Endothelial cell of umbilical vein (primary cell): ENCODE measurements at regions not wholly inside any gene's neighbourhood (a gene's known extent, or its start where the extent isn't known, plus 50 kb on each side); places are given as distances from the start of the nearest gene placed in this dataset.

ENCODE experiments used
- BruUV-seq: library from RNA; stranded (reverse); fragments of 400-500 nt; replicated peaks from 2 replicates; lab custom pipeline; 2021; lab: Mats Ljungman, UMichigan
- CTCF ChIA-PET: fragments of 300-600, 350-600 bp; sonication (Branson Sonifier 250); formaldehyde crosslinking; loops from one replicate; lab custom pipeline; 2021; ENCODE audit warnings: antibody characterized with exemption, inconsistent platforms; lab: Charles Lee
- POLR2A ChIA-PET: fragments of 300-600, 350-600 bp; sonication (Branson Sonifier 250); formaldehyde crosslinking; loops from one replicate; lab custom pipeline; 2021; ENCODE audit warnings: antibody characterized with exemption, inconsistent platforms; lab: Charles Lee
- DNase-seq: peaks from one replicate; pipeline ENCODE4 v3.0.0-alpha.2; 2011; ENCODE audit warnings: low read depth, low spot score
- FAIRE-seq: peaks from 2 replicates; lab custom pipeline; 2011; peaks lifted over from hg19 to GRCh38; lab: Jason Lieb, UNC
- H2AFZ ChIP-seq: 2 replicates; pipeline ENCODE4 v1.6.0; 2012; ENCODE audit warnings: low read depth, low read length, control low read depth, inconsistent platforms
- H3K27ac ChIP-seq: 2 replicates; pipeline ENCODE4 v1.5.1; 2011; ENCODE audit warnings: low read depth, mild to moderate bottlenecking, control low read depth, low read length, moderate library complexity; ENCODE audit not compliant: insufficient read depth
- H3K27me3 ChIP-seq, 2 experiments: 2 replicates each; pipeline versions ENCODE4 v1.6.0 to v1.6.1; 2011; ENCODE audit warnings: low read length in 2 of 2, mixed read lengths in 1 of 2; ENCODE audit not compliant: control insufficient read depth in 2 of 2, insufficient read depth in 2 of 2
- H3K36me3 ChIP-seq, 2 experiments: 2 replicates in 1 of 2; 3 replicates in 1 of 2; pipeline ENCODE4 v1.5.1; 2011; ENCODE audit warnings: low read length in 2 of 2, mild to moderate bottlenecking in 1 of 2, moderate library complexity in 1 of 2; ENCODE audit not compliant: control insufficient read depth in 2 of 2, insufficient read depth in 2 of 2; ENCODE audit errors: extremely low read depth in 1 of 2
- H3K4me1 ChIP-seq: 3 replicates; pipeline ENCODE4 v1.5.1; 2011; ENCODE audit warnings: mild to moderate bottlenecking, low read length; ENCODE audit not compliant: control insufficient read depth, insufficient read depth; ENCODE audit errors: extremely low read depth
- H3K4me2 ChIP-seq: 2 replicates; pipeline ENCODE4 v1.6.1; 2011; ENCODE audit warnings: low read length, control low read depth, mixed read lengths; ENCODE audit not compliant: insufficient read depth
- H3K4me3 ChIP-seq, 3 experiments: fragments of 200-600 bp in 1 of 3; sonication (generic), shearing (Covaris generic) in 1 of 3; replicated peaks in 1 of 3; 2 replicates each; pipeline ENCODE4 v1.5.1; 2011 to 2016; ENCODE audit warnings: control low read depth in 3 of 3, low read length in 3 of 3, mild to moderate bottlenecking in 2 of 3, inconsistent platforms in 1 of 3, low read depth in 1 of 3, moderate library complexity in 1 of 3; ENCODE audit not compliant: insufficient read depth in 1 of 3
- H3K79me2 ChIP-seq: 2 replicates; pipeline ENCODE4 v1.6.0; 2012; ENCODE audit warnings: low read length, inconsistent platforms; ENCODE audit not compliant: control insufficient read depth, insufficient read depth
- H3K9ac ChIP-seq: replicated peaks from 2 replicates; pipeline ENCODE3; 2011; ENCODE audit warnings: low read length, control low read depth; ENCODE audit not compliant: insufficient read depth; ENCODE audit errors: extremely low read depth
- H3K9me1 ChIP-seq: replicated peaks from 3 replicates; pipeline ENCODE4 v1.6.0; 2011; ENCODE audit warnings: mild to moderate bottlenecking, low read length; ENCODE audit not compliant: control insufficient read depth, insufficient read depth; ENCODE audit errors: extremely low read depth
- H3K9me3 ChIP-seq: replicated peaks from 2 replicates; pipeline ENCODE4 v1.5.1; 2012; ENCODE audit warnings: low read length, inconsistent platforms; ENCODE audit not compliant: control insufficient read depth, insufficient read depth
- H4K20me1 ChIP-seq: replicated peaks from 2 replicates; pipeline ENCODE3; 2011; ENCODE audit warnings: mild to moderate bottlenecking, low read length; ENCODE audit not compliant: control insufficient read depth, insufficient read depth; ENCODE audit errors: extremely low read depth
- CTCF ChIP-seq, 2 donors: IDR thresholded peaks; 1 replicate in 1 of 2; 2 replicates in 1 of 2; pipeline ENCODE4 v1.5.1; 2011; ENCODE audit warnings: low read length in 2 of 2, mild to moderate bottlenecking in 2 of 2, moderate library complexity in 2 of 2, control low read depth in 1 of 2, inconsistent platforms in 1 of 2, low read depth in 1 of 2; ENCODE audit not compliant: insufficient read depth in 1 of 2; ENCODE audit errors: extremely low read depth in 1 of 2
- EZH2 ChIP-seq: IDR thresholded peaks from 2 replicates; pipeline ENCODE4 v1.6.1; 2012; ENCODE audit warnings: borderline replicate concordance, low read depth, mild to moderate bottlenecking, moderate library complexity, low read length, inconsistent platforms; ENCODE audit not compliant: severe bottlenecking
- FOS ChIP-seq: IDR thresholded peaks from 2 replicates; pipeline ENCODE4 v1.6.1; 2011; ENCODE audit warnings: mild to moderate bottlenecking, low read length, moderate library complexity, borderline replicate concordance; ENCODE audit not compliant: insufficient read depth
- GATA2 ChIP-seq: IDR thresholded peaks from 2 replicates; pipeline ENCODE4 v1.7.0; 2011; ENCODE audit warnings: low read depth, mild to moderate bottlenecking, moderate library complexity, mixed read lengths, low read length; ENCODE audit not compliant: insufficient read length, insufficient read depth
- JUN ChIP-seq: IDR thresholded peaks from 2 replicates; pipeline ENCODE4 v1.6.1; 2011; ENCODE audit warnings: borderline replicate concordance, low read depth; ENCODE audit not compliant: insufficient read length, insufficient read depth
- MAX ChIP-seq: IDR thresholded peaks from 2 replicates; pipeline ENCODE4 v1.6.1; 2011; ENCODE audit not compliant: insufficient read depth, insufficient read length
- MYC ChIP-seq: IDR thresholded peaks from one replicate; pipeline ENCODE4 v1.6.1; 2011; ENCODE audit warnings: mild to moderate bottlenecking, low read depth, low read length
- POLR2A ChIP-seq: IDR thresholded peaks from 2 replicates; pipeline ENCODE4 v1.6.1; 2012; ENCODE audit warnings: low read depth, mild to moderate bottlenecking, control low read depth, low read length
- POLR2AphosphoS5 ChIP-seq: IDR thresholded peaks from 2 replicates; pipeline ENCODE4 v1.6.1; 2012; ENCODE audit warnings: low read depth, mild to moderate bottlenecking, control low read depth, low read length, moderate library complexity; ENCODE audit not compliant: insufficient read depth
- dilution Hi-C: fragments of 300-500 bp; cut with MboI; formaldehyde crosslinking; loops from one replicate; pipeline ENCODE4 v1.15.0; 2019; ENCODE audit warnings: low sequenced_read_pairs; ENCODE audit not compliant: extremely low pct_ligation_motif_present
- intact Hi-C: fragments of 100-400 bp; cut with micrococcal nuclease; formaldehyde crosslinking; loops from one replicate; pipeline ENCODE4 v1.10.0; 2022

GRCh38 chr6:86474081-86474480 lies 463.2 kb upstream of the HTR1E start:
- Histone ChIP-seq H3K27ac (no peak overlapping the region), H3K36me3 (no peaks in the 10 kb centered on the region), H3K9ac (no peak overlapping the region), H3K4me2 (no peak overlapping the region), H4K20me1 (no peaks in the 10 kb centered on the region), H3K27me3 (no peaks in the 10 kb centered on the region), H2AFZ (no peak overlapping the region), H3K4me1 (no peaks in the 10 kb centered on the region), H3K9me3 (no peaks in the 10 kb centered on the region), H3K4me3 (no peak overlapping the region), H3K79me2 (no peaks in the 10 kb centered on the region), H3K9me1 (no peaks in the 10 kb centered on the region)
- no TSS peak for BruUV-seq
- FAIRE-seq (no peak), DNase-seq (no peak)
- intact Hi-C loops (no loop called here), dilution Hi-C loops (no loop called here)
- ChIA-PET POLR2A (no interaction called here), CTCF (no interaction called here)
- no peak for TF ChIP-seq JUN
- no peak for TF ChIP-seq POLR2A
- no peak for TF ChIP-seq GATA2
- no peak for TF ChIP-seq EZH2
- no peak for TF ChIP-seq POLR2AphosphoS5
- no peak for TF ChIP-seq CTCF (IDR thresholded peaks at IDR 0.05; ENCODE audit: extremely low read depth in 1 of 2, insufficient read depth in 1 of 2, low read depth in 1 of 2, low read length in 2 of 2)
- TF ChIP-seq MAX = no peak
- TF ChIP-seq FOS = no peak
- no peak for TF ChIP-seq MYC
